DND-41 (cell line): ENCODE measurements at regions not wholly inside any gene's neighbourhood (a gene's known extent, or its start where the extent isn't known, plus 50 kb on each side); places are given as distances from the start of the nearest gene placed in this dataset.

Source experiments
- EZH2 ChIP-seq: IDR thresholded peaks from 3 replicates; pipeline ENCODE4 v1.6.1; 2012; ENCODE audit warnings: borderline replicate concordance, low read depth, mild to moderate bottlenecking, moderate library complexity, low read length, inconsistent platforms; ENCODE audit not compliant: severe bottlenecking
- TF ChIP-seq, protein P1 (sequence below): IDR thresholded peaks from 2 replicates; pipeline ENCODE4 v1.5.1; 2012; ENCODE audit warnings: borderline replicate concordance, low read length, moderate library complexity, mild to moderate bottlenecking; ENCODE audit not compliant: poor library complexity, severe bottlenecking; ENCODE audit errors: extremely low read depth

DNA sequence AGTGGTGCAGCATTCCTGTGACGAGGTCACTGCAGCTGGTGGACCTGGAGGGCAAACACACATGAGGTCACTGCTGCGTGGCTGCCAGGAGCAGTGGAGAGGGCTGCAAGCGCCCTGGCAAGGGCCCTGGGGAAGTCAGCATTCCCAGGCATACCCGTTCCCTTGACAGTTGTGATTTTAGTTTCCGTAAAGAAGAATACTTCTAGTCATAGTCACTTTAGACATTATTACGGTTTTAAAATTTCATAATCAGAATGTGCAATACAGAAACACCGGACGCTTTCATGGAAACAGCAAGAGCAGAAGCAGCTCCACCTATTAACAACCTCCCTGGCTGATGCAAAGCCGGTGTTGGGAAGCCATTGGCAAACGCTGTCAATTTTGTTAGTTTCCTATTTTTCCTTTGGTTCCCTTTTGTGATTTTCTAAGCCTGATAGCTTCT is 129.8 kb downstream of the GADD45G start:
- TF ChIP-seq, protein P1, sequence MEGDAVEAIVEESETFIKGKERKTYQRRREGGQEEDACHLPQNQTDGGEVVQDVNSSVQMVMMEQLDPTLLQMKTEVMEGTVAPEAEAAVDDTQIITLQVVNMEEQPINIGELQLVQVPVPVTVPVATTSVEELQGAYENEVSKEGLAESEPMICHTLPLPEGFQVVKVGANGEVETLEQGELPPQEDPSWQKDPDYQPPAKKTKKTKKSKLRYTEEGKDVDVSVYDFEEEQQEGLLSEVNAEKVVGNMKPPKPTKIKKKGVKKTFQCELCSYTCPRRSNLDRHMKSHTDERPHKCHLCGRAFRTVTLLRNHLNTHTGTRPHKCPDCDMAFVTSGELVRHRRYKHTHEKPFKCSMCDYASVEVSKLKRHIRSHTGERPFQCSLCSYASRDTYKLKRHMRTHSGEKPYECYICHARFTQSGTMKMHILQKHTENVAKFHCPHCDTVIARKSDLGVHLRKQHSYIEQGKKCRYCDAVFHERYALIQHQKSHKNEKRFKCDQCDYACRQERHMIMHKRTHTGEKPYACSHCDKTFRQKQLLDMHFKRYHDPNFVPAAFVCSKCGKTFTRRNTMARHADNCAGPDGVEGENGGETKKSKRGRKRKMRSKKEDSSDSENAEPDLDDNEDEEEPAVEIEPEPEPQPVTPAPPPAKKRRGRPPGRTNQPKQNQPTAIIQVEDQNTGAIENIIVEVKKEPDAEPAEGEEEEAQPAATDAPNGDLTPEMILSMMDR = no peak
- no peak for TF ChIP-seq EZH2
